NB4 (cell line): ENCODE measurements at regions not wholly inside any gene's neighbourhood (a gene's known extent, or its start where the extent isn't known, plus 50 kb on each side); places are given as distances from the start of the nearest gene placed in this dataset.

Experiments
- DNase-seq: peaks from one replicate; pipeline ENCODE4 v3.0.0; 2010; ENCODE audit warnings: low read depth
- H3K4me3 ChIP-seq: one replicate; pipeline ENCODE4 v1.5.1; 2011; ENCODE audit warnings: mild to moderate bottlenecking, low read depth, low read length, moderate library complexity
- CTCF ChIP-seq: IDR thresholded peaks from one replicate; pipeline ENCODE4 v1.5.1; 2012; ENCODE audit warnings: low read depth, low read length
- MYC ChIP-seq: IDR thresholded peaks from 2 replicates; pipeline ENCODE4 v1.6.1; 2011; ENCODE audit warnings: low read depth, low read length
- POLR2A ChIP-seq: IDR thresholded peaks from 2 replicates; pipeline ENCODE4 v1.6.1; 2011; ENCODE audit warnings: mild to moderate bottlenecking; ENCODE audit not compliant: insufficient read length; ENCODE audit errors: extremely low read depth
- TF ChIP-seq, protein P1 (sequence below): IDR thresholded peaks from 2 replicates; pipeline ENCODE4 v1.6.1; 2011; ENCODE audit warnings: low read depth, low read length

DNA sequence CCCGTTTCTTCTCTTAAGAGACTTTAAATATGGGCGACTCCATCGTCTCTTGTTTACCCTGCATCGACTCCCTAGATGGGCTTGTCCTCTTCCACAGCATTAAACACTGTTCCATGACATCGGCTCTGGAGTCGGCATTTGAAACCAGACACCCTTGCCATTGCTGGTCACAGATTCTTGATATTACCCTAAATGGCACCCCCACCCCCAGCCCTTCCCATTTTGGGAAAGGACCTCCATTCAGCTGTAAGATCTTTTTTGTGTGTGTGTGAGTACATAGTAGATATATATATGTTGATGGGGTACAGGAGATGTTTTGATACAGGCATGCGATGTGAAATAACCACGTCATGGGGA is 51.1 kb upstream of the SH3PXD2B start:
- no peak for DNase-seq
- H3K4me3 ChIP-seq: no peak overlapping the region
- TF ChIP-seq CTCF: no peak
- no peak for TF ChIP-seq MYC
- TF ChIP-seq POLR2A: no peak
- TF ChIP-seq, protein P1, sequence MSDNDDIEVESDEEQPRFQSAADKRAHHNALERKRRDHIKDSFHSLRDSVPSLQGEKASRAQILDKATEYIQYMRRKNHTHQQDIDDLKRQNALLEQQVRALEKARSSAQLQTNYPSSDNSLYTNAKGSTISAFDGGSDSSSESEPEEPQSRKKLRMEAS: no peak

DNA sequence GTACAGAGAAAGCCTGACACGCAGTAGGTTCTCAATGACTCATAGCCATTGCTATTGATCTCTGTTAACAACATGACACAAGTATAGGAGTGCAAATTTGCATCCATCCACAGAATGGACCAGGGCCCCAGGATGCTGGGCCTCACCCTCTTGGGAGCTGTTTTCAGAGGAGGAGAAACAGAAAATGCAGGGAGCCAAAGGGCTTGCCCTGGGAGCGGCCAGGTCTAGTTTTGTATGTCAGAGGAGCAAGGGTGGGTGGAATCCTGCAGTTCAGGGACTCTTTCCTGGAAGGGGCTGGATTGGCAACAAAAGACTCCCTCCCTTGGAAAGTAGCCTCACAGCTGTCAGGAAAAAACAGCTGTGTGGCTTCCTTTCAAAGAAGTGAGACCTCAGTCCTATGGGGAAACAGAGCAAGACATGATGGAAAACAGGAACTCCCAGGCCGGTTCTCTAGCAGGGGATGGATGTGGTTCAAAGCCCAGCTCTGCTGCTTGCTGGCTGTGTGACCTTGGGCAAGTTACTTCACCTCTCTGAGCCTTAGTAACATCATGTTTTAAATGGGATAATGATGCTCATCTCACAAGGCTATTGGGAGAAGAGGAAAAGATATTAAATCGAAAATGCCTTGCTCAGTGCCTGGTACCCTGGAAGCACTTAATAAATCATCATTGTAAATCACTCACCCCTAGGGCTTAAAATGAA is 50.5 kb upstream of the SH3PXD2B start:
- no peak overlapping the region for H3K4me3 ChIP-seq
- TF ChIP-seq, protein P1: no peak
- no peak for TF ChIP-seq CTCF
- no peak for TF ChIP-seq MYC
- no peak for TF ChIP-seq POLR2A
- no peak for DNase-seq

DNA sequence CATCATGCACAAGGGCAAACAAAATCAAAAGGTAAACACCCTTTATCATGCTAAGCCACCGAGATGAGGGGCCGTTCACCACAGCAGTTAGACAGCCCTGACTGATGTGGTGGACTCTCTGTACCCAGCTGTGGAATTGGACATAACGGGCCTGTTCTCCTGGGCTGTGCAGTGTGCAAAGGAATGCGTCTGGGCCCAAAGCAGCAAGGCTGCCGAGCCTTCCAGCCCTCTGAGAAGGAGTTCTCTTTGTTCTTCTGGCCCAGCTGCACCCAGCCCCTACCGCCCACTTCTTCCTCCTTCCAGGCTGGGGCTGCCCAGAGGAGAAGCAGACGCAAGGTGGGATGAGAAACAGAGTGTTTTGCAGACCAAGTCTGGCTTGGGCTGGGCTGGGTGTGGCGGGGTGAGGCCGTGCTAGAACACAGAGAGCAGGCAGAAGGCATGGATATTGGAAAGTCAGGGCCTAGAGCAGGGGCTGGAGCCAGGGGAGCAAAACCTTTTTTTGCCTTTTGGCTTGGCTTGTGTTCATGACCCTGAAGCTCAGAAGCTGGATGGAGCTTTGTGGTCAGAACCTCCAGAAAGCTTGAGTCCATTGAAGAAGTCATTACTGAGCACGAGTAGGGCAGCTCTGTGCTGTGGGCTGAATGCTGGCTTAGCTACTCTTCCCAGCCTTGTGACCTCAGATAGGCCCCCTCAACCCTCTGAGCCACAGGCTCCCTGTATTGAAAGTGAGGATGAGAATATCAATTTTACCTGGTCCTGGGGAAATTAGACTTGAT is 49.8 kb upstream of the SH3PXD2B start:
- TF ChIP-seq, protein P1: no peak
- TF ChIP-seq MYC (no peak), CTCF (no peak), POLR2A (no peak)
- no peak for DNase-seq
- H3K4me3 ChIP-seq: no peak overlapping the region
